ENCODE measurements at regions not wholly inside any gene's neighbourhood (a gene's known extent, or its start where the extent isn't known, plus 50 kb on each side); places are given as distances from the start of the nearest gene placed in this dataset.

GRCh38 chr2:23007631-23008235 lies 377.2 kb upstream of the KLHL29 start:
- intact Hi-C loops (cut with micrococcal nuclease), result no loop called here

- intact Hi-C loops (cut with micrococcal nuclease), result no loop called here
These were observed 376.5 kb upstream of the KLHL29 start for GRCh38 chr2:23008440-23008839.

- intact Hi-C loops (cut with micrococcal nuclease), result no loop called here
These were observed 376.0 kb upstream of the KLHL29 start for GRCh38 chr2:23008951-23009350.

- intact Hi-C loops (cut with micrococcal nuclease), result no loop called here
These were observed 375.3 kb upstream of the KLHL29 start for GRCh38 chr2:23009545-23010149.

- intact Hi-C loops (cut with micrococcal nuclease), result no loop called here
These were observed 372.5 kb upstream of the KLHL29 start for GRCh38 chr2:23012499-23012898.

GRCh38 chr2:23015651-23016200 lies 369.3 kb upstream of the KLHL29 start:
- intact Hi-C loops (cut with micrococcal nuclease), result no loop called here

GRCh38 chr2:23019476-23019875 lies 365.5 kb upstream of the KLHL29 start:
- intact Hi-C loops (cut with micrococcal nuclease), result no loop called here

GRCh38 chr2:23020659-23021058 lies 364.3 kb upstream of the KLHL29 start:
- intact Hi-C loops (cut with micrococcal nuclease), result no loop called here

- intact Hi-C loops (cut with micrococcal nuclease), result no loop called here
These were observed 363.5 kb upstream of the KLHL29 start for GRCh38 chr2:23021311-23022120.

GRCh38 chr2:23023722-23024121 lies 361.3 kb upstream of the KLHL29 start:
- intact Hi-C loops (cut with micrococcal nuclease), result no loop called here

- intact Hi-C loops (cut with micrococcal nuclease), result no loop called here
These were observed 358.3 kb upstream of the KLHL29 start for GRCh38 chr2:23026671-23027070.

- intact Hi-C loops (cut with micrococcal nuclease), result no loop called here
These were observed 357.6 kb upstream of the KLHL29 start for GRCh38 chr2:23027396-23027795.

- intact Hi-C loops (cut with micrococcal nuclease), result no loop called here
These were observed 356.9 kb upstream of the KLHL29 start for GRCh38 chr2:23028106-23028505.

- intact Hi-C loops (cut with micrococcal nuclease), result no loop called here
These were observed 355.9 kb upstream of the KLHL29 start for GRCh38 chr2:23029111-23029510.

GRCh38 chr2:23029951-23030350 lies 355.0 kb upstream of the KLHL29 start:
- intact Hi-C loops (cut with micrococcal nuclease), result no loop called here

GRCh38 chr2:23034996-23035395 lies 350.0 kb upstream of the KLHL29 start:
- intact Hi-C loops (cut with micrococcal nuclease), result no loop called here

GRCh38 chr2:23036629-23037028 lies 348.4 kb upstream of the KLHL29 start:
- intact Hi-C loops (cut with micrococcal nuclease), result no loop called here

GRCh38 chr2:23037596-23037995 lies 347.4 kb upstream of the KLHL29 start:
- intact Hi-C loops (cut with micrococcal nuclease), result no loop called here

GRCh38 chr2:23041443-23041842 lies 343.5 kb upstream of the KLHL29 start:
- intact Hi-C loops (cut with micrococcal nuclease), result no loop called here

GRCh38 chr2:23042216-23042906 lies 342.6 kb upstream of the KLHL29 start:
- intact Hi-C loops (cut with micrococcal nuclease), result no loop called here

- intact Hi-C loops (cut with micrococcal nuclease), result no loop called here
These were observed 334.6 kb upstream of the KLHL29 start for GRCh38 chr2:23050388-23050787.

- intact Hi-C loops (cut with micrococcal nuclease), result no loop called here
These were observed 331.4 kb upstream of the KLHL29 start for GRCh38 chr2:23053601-23054000.
